Stomach (tissue), 8 donors: ENCODE measurements at regions not wholly inside any gene's neighbourhood (a gene's known extent, or its start where the extent isn't known, plus 50 kb on each side); places are given as distances from the start of the nearest gene placed in this dataset.
A peak's percentile ranks its signal among the peaks of the same experiment; 100 is the strongest.

Experiments
- DNase-seq, 2 donors: peaks; one replicate each; pipeline versions ENCODE4 v3.0.0 to v3.0.0-alpha.2; 2013 to 2019
- H3K27ac ChIP-seq, 5 donors: fragments of 200-600 bp in 4 of 5; sonication (generic) in 4 of 5; one replicate each; pipeline ENCODE4 v1.5.1; 2013 to 2019; ENCODE audit warnings: mild to moderate bottlenecking in 1 of 5, moderate library complexity in 1 of 5
- H3K27me3 ChIP-seq, 3 donors: fragments of 200-600 bp; sonication (generic); one replicate each; pipeline ENCODE4 v1.5.1; 2017 to 2019; ENCODE audit warnings: mixed run types in 1 of 3
- H3K36me3 ChIP-seq, 4 donors: fragments of 200-600 bp; sonication (generic); 1 replicate in 3 of 4; 2 replicates in 1 of 4; pipeline ENCODE4 v1.5.1; 2016 to 2019
- H3K4me1 ChIP-seq, 4 donors: fragments of 200-600 bp; sonication (generic); one replicate each; pipeline ENCODE4 v1.5.1; 2016 to 2019
- H3K4me3 ChIP-seq, 4 donors: fragments of 200-600 bp; sonication (generic) in 3 of 4; one replicate each; pipeline ENCODE4 v1.5.1; 2016 to 2019; ENCODE audit warnings: mild to moderate bottlenecking in 1 of 4
- H3K9me3 ChIP-seq, 4 donors: fragments of 200-600 bp; sonication (generic); one replicate each; pipeline ENCODE4 v1.5.1; 2016 to 2019
- EP300 ChIP-seq: sonication (generic); formaldehyde crosslinking; IDR thresholded peaks from one replicate; pipeline ENCODE4 v1.6.1; 2017; ENCODE audit warnings: antibody characterized with exemption
- POLR2A ChIP-seq, 4 donors: fragments of 450-650 bp; IDR thresholded peaks; one replicate each; pipeline ENCODE4 v1.6.1; 2016; ENCODE audit warnings: antibody characterized with exemption in 4 of 4, control low read depth in 2 of 4, mild to moderate bottlenecking in 1 of 4, moderate library complexity in 1 of 4
- POLR2AphosphoS5 ChIP-seq, 3 donors: sonication (generic); formaldehyde crosslinking; IDR thresholded peaks; one replicate each; pipeline ENCODE4 v1.6.1; 2016; ENCODE audit warnings: antibody characterized with exemption in 3 of 3
- WGBS, 5 donors: extraction: QIAGEN DNeasy Blood & Tissue Kit in 3 of 5; methylation state at CpG; one replicate each; pipeline versions ENCODE4 v1.1.5 to v1.1.7; 2013 to 2018; 5-methylcytosine and 5-hydroxymethylcytosine counted together
- intact Hi-C: fragments of 100-400 bp; cut with DNase I; formaldehyde crosslinking; loops from one replicate; pipeline ENCODE4 v1.15.1; 2023; ENCODE audit warnings: low total_unique reads
- TF ChIP-seq, protein P1 (sequence below), 7 experiments: fragments of 450-650 bp in 4 of 7; fragments of 200-600 bp in 3 of 7; sonication (generic) in 3 of 7; IDR thresholded peaks; one replicate each; pipeline ENCODE4 v1.5.1; 2016 to 2019; ENCODE audit warnings: antibody characterized with exemption in 7 of 7, control low read depth in 2 of 7, mild to moderate bottlenecking in 1 of 7
- donor health status: healthy with polysubstance abuse.
- donor health status: Bipolar disorder and iron deficiency.
- donor health status: healthy.

DNA sequence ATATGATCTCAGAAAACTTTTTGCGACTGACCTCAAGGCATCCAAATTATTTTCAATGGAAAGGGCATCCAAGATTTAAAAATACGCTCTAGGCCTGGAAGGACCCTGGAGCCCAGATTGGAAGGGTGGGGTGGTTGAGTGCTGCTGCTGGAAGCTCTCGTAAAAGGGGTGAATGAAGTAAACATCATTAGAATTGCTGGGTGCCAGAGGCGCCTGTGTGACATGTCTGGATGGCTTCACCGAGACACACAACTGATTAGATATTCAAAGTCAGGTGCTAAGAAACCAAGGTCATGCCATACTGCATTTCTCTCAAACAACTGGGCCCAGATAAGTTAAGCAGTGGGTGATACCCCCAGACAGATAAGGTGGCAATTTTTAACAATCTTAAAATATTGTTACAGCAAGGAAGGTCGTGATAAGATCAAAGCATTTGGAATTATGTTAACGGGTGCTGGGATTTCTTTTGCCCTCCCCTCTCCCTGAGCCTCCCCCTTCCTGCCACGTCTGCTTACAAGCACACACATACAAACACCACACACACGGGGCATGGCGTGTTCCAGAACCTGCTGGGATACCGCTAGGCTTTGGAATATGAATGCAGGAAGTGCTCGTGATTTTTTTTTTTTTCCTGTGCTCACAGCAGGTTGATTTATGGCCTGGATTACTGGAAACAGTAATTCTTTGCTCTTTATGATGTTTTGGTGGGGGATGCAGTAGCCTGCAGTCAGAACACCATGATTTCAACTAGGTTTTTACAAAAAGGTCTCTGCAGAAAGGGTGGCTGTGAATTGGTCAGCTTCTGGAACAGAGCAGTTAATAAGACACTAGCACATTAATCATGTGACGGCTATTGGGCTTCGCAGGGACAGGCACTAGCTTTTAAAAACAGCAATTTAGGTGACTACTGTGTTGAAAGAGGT, 551.2 kb downstream of the QKI start:
- DNase-seq = peak in 1 of 2 donors; percentile 72
- H3K27ac ChIP-seq = peak overlapping the region in 2 of 5 donors; percentile 17 to 19
- intact Hi-C loops = no loop called here
- H3K4me3 ChIP-seq = no peak overlapping the region
- H3K27me3 ChIP-seq = no peaks in the 10 kb centered on the region
- TF ChIP-seq EP300 (no peak), POLR2A (IDR thresholded peaks at IDR 0.05) (no peak), POLR2AphosphoS5 (IDR thresholded peaks at IDR 0.05) (no peak)
- TF ChIP-seq, protein P1, sequence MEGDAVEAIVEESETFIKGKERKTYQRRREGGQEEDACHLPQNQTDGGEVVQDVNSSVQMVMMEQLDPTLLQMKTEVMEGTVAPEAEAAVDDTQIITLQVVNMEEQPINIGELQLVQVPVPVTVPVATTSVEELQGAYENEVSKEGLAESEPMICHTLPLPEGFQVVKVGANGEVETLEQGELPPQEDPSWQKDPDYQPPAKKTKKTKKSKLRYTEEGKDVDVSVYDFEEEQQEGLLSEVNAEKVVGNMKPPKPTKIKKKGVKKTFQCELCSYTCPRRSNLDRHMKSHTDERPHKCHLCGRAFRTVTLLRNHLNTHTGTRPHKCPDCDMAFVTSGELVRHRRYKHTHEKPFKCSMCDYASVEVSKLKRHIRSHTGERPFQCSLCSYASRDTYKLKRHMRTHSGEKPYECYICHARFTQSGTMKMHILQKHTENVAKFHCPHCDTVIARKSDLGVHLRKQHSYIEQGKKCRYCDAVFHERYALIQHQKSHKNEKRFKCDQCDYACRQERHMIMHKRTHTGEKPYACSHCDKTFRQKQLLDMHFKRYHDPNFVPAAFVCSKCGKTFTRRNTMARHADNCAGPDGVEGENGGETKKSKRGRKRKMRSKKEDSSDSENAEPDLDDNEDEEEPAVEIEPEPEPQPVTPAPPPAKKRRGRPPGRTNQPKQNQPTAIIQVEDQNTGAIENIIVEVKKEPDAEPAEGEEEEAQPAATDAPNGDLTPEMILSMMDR (IDR thresholded peaks at IDR 0.05) = no peak
- peaks cover 4 to 24% (median 7%) of the 10 kb centered on the region in 4 donors for H3K4me1 ChIP-seq
- H3K9me3 ChIP-seq = no peaks in the 10 kb centered on the region
- H3K36me3 ChIP-seq = no peaks in the 10 kb centered on the region
- WGBS, 5 donors = 32 to 38% (median 35%) methylated on average over 14 of the region's 14 CpGs

DNA sequence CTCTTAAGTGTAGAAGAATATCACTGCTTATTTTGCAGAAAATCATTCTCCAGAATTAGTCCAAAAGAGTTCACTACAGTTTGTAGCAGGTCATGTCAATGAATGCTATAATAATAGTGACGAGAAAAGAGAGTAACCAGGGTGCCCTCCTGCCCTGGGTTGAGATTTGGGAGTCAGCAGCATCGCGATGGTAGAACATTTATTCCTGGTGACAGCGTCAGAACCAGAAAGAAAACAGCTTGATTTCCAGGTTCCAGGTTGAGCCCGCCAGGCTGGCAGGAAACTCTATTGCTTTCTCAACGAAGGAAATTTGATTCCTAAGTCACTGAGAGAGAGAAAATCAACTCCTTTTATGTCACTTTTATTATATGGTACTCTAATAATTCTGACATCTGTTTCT, 550.3 kb downstream of the QKI start:
- Histone ChIP-seq H3K4me3 (no peak overlapping the region), H3K4me1 (peaks cover 4 to 24% (median 7%) of the 10 kb centered on the region in 4 donors), H3K27ac (no peak overlapping the region), H3K36me3 (no peaks in the 10 kb centered on the region), H3K9me3 (no peaks in the 10 kb centered on the region), H3K27me3 (no peaks in the 10 kb centered on the region)
- TF ChIP-seq, protein P1 (IDR thresholded peaks at IDR 0.05) = no peak
- TF ChIP-seq POLR2A (IDR thresholded peaks at IDR 0.05) (no peak), EP300 (no peak), POLR2AphosphoS5 (IDR thresholded peaks at IDR 0.05) (no peak)
- intact Hi-C loops = no loop called here
- 71 to 85% (median 76%) methylated on average over 6 of the region's 6 CpGs for WGBS, 5 donors
- no peak for DNase-seq

DNA sequence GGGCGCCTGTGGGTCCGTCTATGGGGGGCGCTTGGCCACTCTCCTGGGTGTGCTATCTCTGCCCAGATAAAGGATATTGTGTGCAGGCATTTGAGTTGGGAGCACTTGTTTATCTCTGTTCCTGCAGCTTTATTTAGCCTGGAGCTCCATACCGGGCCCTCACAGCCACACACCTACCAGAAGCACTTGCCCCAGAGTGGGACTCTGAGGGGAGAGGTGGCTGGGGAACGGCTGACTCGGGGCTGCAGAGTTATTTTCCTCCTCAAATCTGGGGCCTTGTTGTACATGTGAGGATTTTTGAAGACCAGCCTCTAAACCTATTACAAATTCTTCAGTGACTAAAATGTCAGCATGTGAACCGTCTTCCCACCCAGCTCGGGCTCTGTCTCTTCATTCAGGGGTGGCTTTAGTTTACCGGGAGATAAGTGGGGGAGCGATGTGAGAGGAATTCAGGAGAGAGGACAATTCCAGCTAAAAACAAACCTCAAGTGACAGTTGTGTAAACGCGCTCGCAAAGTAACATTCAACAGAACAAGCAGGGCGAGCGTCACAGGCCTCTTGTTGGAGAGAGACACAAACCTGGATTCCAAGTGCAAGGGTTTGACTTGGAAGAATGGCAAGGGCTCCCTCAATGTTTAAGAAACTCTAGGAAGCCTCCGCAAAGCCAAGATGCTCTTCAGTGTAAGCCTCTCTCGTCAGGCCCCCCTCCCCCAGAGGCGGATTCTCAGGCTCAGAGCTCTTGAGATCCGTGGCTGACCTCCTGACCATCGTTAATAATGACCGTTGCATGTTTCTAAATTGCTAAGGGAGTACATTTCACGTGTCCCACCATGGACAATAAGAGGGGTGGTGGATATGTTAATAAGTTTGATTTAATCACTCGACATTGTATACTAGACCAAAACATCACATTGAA, 548.9 kb downstream of the QKI start:
- intact Hi-C loops = no loop called here
- Histone ChIP-seq H3K4me1 (peaks cover 4 to 24% (median 7%) of the 10 kb centered on the region in 4 donors), H3K27me3 (no peaks in the 10 kb centered on the region), H3K9me3 (no peaks in the 10 kb centered on the region), H3K27ac (peak overlapping the region in 1 of 5 donors; percentile 40), H3K4me3 (no peak overlapping the region), H3K36me3 (no peaks in the 10 kb centered on the region)
- DNase-seq = peak in 1 of 2 donors; percentile 40
- WGBS, 5 donors = 62 to 77% (median 73%) methylated on average over 23 of the region's 23 CpGs
- TF ChIP-seq EP300 (no peak), POLR2AphosphoS5 (IDR thresholded peaks at IDR 0.05) (no peak), POLR2A (IDR thresholded peaks at IDR 0.05) (no peak)
- TF ChIP-seq, protein P1 (IDR thresholded peaks at IDR 0.05) = no peak

DNA sequence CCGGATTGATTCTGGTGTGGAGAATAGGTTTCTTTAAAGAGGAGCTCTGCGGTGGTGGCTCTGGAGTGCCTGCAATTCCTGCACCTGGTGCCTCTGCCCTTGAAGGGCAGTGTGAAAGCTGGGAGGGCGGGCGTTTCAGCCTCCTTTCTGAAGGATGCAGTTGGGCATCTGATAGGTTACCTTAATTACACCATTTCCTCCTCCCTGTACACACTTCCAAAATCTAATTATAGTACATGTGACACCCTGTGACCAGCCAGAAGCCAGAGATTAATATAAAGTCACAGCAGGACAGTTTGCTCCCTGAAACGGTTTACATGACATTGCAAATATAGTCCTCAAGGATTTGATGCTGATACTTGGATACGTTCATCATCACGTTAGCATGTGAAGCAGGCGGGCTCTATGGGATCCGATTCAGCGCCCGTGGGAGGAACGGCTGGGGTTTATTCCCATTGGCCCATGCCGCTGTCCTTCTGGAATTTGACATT, 548.2 kb downstream of the QKI start:
- no peaks in the 10 kb centered on the region for H3K27me3 ChIP-seq
- H3K36me3 ChIP-seq = no peaks in the 10 kb centered on the region
- TF ChIP-seq, protein P1 (IDR thresholded peaks at IDR 0.05) = no peak
- no peak for TF ChIP-seq EP300
- no peak for TF ChIP-seq POLR2A (IDR thresholded peaks at IDR 0.05)
- H3K4me1 ChIP-seq = peaks cover 4 to 24% (median 7%) of the 10 kb centered on the region in 4 donors
- H3K27ac ChIP-seq = no peak overlapping the region
- no peaks in the 10 kb centered on the region for H3K9me3 ChIP-seq
- intact Hi-C loops = no loop called here
- no peak overlapping the region for H3K4me3 ChIP-seq
- DNase-seq = no peak
- 83 to 95% (median 86%) methylated on average over 13 of the region's 13 CpGs for WGBS, 5 donors
